Hepatocyte (in vitro differentiated cells): ENCODE measurements at regions not wholly inside any gene's neighbourhood (a gene's known extent, or its start where the extent isn't known, plus 50 kb on each side); places are given as distances from the start of the nearest gene placed in this dataset.

ENCODE experiments used
- DNase-seq: peaks from one replicate; pipeline ENCODE4 v3.0.0-alpha.2; 2016; ENCODE audit warnings: low spot score
- H2AFZ ChIP-seq: fragments of 200-600 bp; sonication (generic); 2 replicates; pipeline ENCODE4 v1.6.0; 2016; ENCODE audit warnings: antibody characterized with exemption, mild to moderate bottlenecking
- H3K27ac ChIP-seq: fragments of 200-600 bp; sonication (generic); 2 replicates; pipeline ENCODE4 v1.5.1; 2016; ENCODE audit warnings: mild to moderate bottlenecking
- H3K27me3 ChIP-seq: fragments of 200-600 bp; sonication (generic); 2 replicates; pipeline ENCODE4 v1.6.1; 2016
- H3K36me3 ChIP-seq: fragments of 200-600 bp; sonication (generic); replicated peaks from 2 replicates; pipeline ENCODE4 v1.5.1; 2016; ENCODE audit warnings: low read depth; ENCODE audit not compliant: insufficient read depth
- H3K4me1 ChIP-seq: fragments of 200-600 bp; sonication (generic); 2 replicates; pipeline ENCODE4 v1.5.1; 2016; ENCODE audit warnings: mild to moderate bottlenecking, moderate library complexity; ENCODE audit not compliant: insufficient read depth
- H3K4me2 ChIP-seq: fragments of 200-600 bp; sonication (generic); 2 replicates; pipeline ENCODE4 v1.6.0; 2016
- H3K4me3 ChIP-seq: fragments of 200-600 bp; sonication (generic); 2 replicates; pipeline ENCODE4 v1.5.1; 2016; ENCODE audit warnings: mild to moderate bottlenecking
- H3K79me2 ChIP-seq: fragments of 200-600 bp; sonication (generic); 2 replicates; pipeline ENCODE4 v1.6.0; 2017; ENCODE audit warnings: mild to moderate bottlenecking
- H3K9me2 ChIP-seq: fragments of 200-600 bp; sonication (generic); replicated peaks from 2 replicates; pipeline ENCODE4 v1.6.0; 2017; ENCODE audit warnings: mild to moderate bottlenecking; ENCODE audit not compliant: insufficient read depth
- H3K9me3 ChIP-seq: fragments of 200-600 bp; sonication (generic); 2 replicates; pipeline ENCODE4 v1.5.1; 2016; ENCODE audit warnings: low read depth, mild to moderate bottlenecking
- H4K20me1 ChIP-seq: fragments of 200-600 bp; sonication (generic); 2 replicates; pipeline ENCODE4 v1.6.0; 2016; ENCODE audit warnings: mild to moderate bottlenecking; ENCODE audit not compliant: insufficient read depth, poor library complexity, severe bottlenecking
- CTCF ChIP-seq: fragments of 200-600 bp; sonication (generic); IDR thresholded peaks from 2 replicates; pipeline ENCODE4 v1.5.1; 2016; ENCODE audit warnings: antibody characterized with exemption, mild to moderate bottlenecking; ENCODE audit not compliant: poor library complexity
- EZH2 ChIP-seq: fragments of 200-600 bp; sonication (generic); IDR thresholded peaks from 2 replicates; pipeline ENCODE4 v1.6.1; 2016; ENCODE audit warnings: antibody characterized with exemption, mild to moderate bottlenecking, borderline replicate concordance
- EZH2phosphoT487 ChIP-seq: fragments of 200-600 bp; sonication (generic); IDR thresholded peaks from one replicate; pipeline ENCODE4 v1.6.1; 2018; ENCODE audit warnings: antibody characterized with exemption, mild to moderate bottlenecking, low read depth, moderate library complexity; ENCODE audit not compliant: unreplicated experiment, severe bottlenecking
- WGBS: methylation state at CpG from one replicate; pipeline ENCODE4 v1.1.6; 2016; ENCODE audit warnings: low lambda C conversion rate; ENCODE audit errors: missing lambda C conversion rate; 5-methylcytosine and 5-hydroxymethylcytosine counted together

- no peak overlapping the region for H3K27ac ChIP-seq
- H3K9me3 ChIP-seq, result no peaks in the 10 kb centered on the region
- H3K27me3 ChIP-seq, result no peaks in the 10 kb centered on the region
- H3K4me2 ChIP-seq, result no peak overlapping the region
- no peak overlapping the region for H3K4me3 ChIP-seq
- TF ChIP-seq CTCF, result no peak
- TF ChIP-seq EZH2, result no peak
- TF ChIP-seq EZH2phosphoT487, result no peak
- no peak overlapping the region for H2AFZ ChIP-seq
- H3K9me2 ChIP-seq, result no peaks in the 10 kb centered on the region
- peaks cover 19% of the 10 kb centered on the region for H3K4me1 ChIP-seq
- WGBS, result 91% methylated on average over 26 of the region's 27 CpGs
- peaks cover 95% of the 10 kb centered on the region for H3K79me2 ChIP-seq
- peaks cover 77% of the 10 kb centered on the region for H4K20me1 ChIP-seq
- H3K36me3 ChIP-seq, result no peaks in the 10 kb centered on the region
- DNase-seq, result no peak
Measured at GRCh38 chr12:124493809-124494750, 73.3 kb downstream of the NCOR2 start.

- 84% methylated on average over 17 of the region's 17 CpGs for WGBS
- Histone ChIP-seq H3K4me2 (no peak overlapping the region), H3K79me2 (peaks cover 94% of the 10 kb centered on the region), H3K4me3 (no peak overlapping the region), H3K4me1 (peaks cover 13% of the 10 kb centered on the region), H3K27ac (no peak overlapping the region), H4K20me1 (peaks cover 75% of the 10 kb centered on the region), H2AFZ (no peak overlapping the region), H3K9me2 (no peaks in the 10 kb centered on the region), H3K9me3 (no peaks in the 10 kb centered on the region), H3K36me3 (no peaks in the 10 kb centered on the region), H3K27me3 (no peaks in the 10 kb centered on the region)
- TF ChIP-seq EZH2 (no peak), CTCF (no peak)
- DNase-seq, result no peak
Measured at GRCh38 chr12:124492879-124493808, 74.3 kb downstream of the NCOR2 start.

- Histone ChIP-seq H4K20me1 (peaks cover 73% of the 10 kb centered on the region), H3K27me3 (no peaks in the 10 kb centered on the region), H3K4me3 (no peak overlapping the region), H3K27ac (no peak overlapping the region), H3K79me2 (peaks cover 92% of the 10 kb centered on the region), H3K36me3 (no peaks in the 10 kb centered on the region), H3K9me2 (no peaks in the 10 kb centered on the region), H2AFZ (no peak overlapping the region), H3K4me2 (no peak overlapping the region), H3K4me1 (peaks cover 15% of the 10 kb centered on the region), H3K9me3 (no peaks in the 10 kb centered on the region)
- TF ChIP-seq EZH2 (no peak), EZH2phosphoT487 (no peak), CTCF (no peak)
- DNase-seq, result no peak
- WGBS, result 95% methylated on average over 20 of the region's 20 CpGs
Measured at GRCh38 chr12:124491856-124492420, 75.5 kb downstream of the NCOR2 start.
